ENCODE measurements at regions not wholly inside any gene's neighbourhood (a gene's known extent, or its start where the extent isn't known, plus 50 kb on each side); places are given as distances from the start of the nearest gene placed in this dataset.
A peak's percentile ranks its signal among the peaks of the same experiment; 100 is the strongest.

- DNase-seq: no peak
Observed at GRCh38 chr2:164079258-164079657, 343.4 kb upstream of the FIGN start.

DNA sequence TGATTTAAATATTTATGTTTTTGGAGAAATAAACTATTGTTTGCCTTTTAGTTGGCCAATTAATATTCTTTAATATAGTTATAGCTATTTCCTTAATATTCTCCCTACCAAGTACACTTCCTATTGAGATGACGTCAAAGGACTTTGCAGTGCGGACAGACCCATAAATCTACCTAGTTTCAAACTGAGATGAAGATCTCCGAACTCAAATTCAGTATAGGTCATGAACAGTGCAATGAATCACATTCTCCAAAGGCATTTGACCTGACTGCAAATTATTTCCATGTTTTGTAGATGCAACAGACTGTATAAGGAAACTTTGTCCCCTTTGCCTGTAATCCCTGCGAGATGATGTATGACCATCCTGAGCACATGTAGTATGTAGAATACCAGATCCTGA is 342.6 kb upstream of the FIGN start:
- DNase-seq: no peak

DNA sequence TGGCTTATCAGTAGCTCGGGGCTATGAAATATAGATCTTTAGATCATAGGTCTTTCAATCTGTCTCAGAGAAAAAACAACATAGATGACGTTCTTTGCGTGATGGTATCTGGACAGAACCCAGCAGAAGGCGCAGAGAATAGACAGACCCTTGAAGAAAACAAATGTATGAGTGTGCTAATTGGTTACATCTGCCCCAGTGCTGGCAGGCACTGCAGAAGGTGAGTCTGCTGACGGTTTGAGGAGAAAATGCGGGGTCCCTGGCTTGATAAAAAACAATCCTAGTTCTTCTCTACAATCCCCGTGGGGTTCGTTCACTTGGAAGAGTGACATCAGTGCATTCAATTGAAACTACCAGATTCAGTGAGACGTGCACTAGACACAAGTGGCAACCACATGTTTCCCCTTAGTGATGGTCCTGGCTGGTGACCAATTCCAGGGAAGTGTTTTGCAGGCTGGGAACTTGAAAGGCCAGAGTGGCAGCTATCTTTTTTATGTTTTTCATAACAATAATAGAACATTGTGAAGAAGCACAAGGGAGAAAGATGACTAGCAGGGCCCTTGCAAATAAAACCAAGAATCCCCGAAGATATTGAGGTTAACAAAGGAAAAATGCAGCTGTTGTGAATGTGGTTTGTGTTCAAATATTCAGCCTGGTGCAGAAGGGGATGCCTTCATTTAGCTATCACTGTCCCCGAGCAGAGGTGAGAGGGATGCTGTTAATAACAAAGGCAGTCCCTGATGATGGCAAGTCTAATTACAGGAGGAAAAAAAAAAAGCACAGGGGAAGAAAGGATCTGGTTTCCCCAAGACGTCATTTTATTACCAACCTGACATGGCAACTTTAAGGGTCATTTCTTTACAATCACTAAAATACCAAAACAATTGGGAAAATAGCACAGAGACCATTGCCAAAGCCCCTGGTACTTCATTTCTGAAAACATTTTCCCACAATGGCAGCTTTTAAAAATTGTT is 337.6 kb upstream of the FIGN start:
- no peak for DNase-seq

GRCh38 chr2:164069540-164069939 is 333.7 kb upstream of the FIGN start:
- no peak for DNase-seq

DNA sequence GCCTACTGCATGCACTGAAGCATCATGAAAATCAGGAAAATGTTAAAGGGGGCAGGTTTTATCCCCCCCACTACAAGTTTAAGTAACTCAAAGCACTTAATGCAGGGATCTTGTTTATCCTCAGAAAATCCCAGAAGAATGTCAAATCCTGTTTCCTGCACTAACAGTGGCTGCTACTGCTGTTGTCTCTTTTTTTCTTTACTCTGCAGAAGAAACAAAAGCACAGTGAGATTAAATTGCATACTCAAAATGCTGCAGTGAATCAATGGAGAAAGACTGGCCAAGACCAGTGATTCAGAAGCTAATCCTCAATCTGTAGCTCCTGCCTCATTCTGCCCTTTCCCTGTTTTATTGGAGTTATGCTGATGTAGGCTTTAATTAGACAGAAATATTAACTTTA is 332.3 kb upstream of the FIGN start:
- no peak for DNase-seq

GRCh38 chr2:164066095-164066494 is 330.3 kb upstream of the FIGN start:
- no peak for DNase-seq

- DNase-seq: no peak
Observed at GRCh38 chr2:164065038-164065437, 329.2 kb upstream of the FIGN start.

- DNase-seq: no peak
Observed at GRCh38 chr2:164061129-164061746, 325.4 kb upstream of the FIGN start.

DNA sequence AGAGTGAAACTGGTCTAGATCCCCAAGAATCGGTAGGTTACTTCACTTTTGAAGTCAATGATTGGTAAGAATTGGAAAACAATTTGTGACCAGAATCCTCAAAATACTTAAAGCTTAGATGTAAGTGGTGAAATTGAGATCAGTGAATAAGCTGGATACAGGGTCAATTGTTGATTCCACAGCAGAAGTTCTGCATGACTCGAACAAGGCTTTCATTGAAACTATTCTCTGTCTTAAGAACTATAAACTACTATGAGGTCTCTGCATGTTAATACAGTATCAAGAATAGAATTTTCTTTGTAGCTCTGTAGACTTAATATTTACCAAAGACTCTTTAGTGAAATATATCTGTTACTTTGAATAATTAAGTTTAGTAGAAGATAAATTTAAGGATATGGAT is 324.2 kb upstream of the FIGN start:
- no peak for DNase-seq

- no peak for DNase-seq
Observed at GRCh38 chr2:164055623-164056022, 319.8 kb upstream of the FIGN start.

DNA sequence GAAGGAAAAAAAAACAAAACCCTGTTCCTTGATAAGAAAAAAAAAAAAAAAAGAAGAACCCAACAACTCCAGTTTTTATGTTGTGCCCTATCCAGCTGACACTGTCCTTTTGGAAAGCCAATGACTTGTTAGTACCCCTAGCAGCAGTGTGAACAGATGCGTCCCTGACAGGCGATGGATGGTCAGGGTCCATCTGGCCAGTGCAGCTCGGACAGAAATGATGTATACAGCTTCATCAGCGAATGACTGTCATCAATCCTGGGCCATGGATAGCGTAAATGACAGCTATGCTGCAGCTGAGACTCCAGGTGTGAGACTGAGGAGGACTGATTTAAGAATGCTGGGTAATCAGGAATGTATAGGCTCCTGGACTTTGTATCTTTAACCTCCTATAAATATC is 318.8 kb upstream of the FIGN start:
- DNase-seq: no peak

DNA sequence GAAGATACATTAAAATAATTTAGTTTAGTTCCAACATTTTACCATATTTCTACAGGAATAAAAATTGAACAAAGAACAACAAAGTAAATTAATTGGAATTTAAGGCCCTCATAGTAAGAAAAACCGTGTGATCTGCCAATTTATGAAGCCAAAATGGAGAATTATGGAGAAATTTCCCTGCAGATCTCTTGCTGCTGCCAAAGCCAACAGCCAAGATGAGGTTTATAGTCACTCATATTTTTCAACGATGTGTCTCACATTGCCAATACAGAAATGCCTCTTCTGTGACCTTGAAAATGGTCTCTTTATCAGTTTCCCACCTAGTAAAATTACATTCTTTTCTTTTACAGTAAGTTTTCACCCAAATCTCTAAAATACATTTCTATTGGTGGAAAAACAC is 317.2 kb upstream of the FIGN start:
- no peak for DNase-seq

GRCh38 chr2:164052006-164052405 is 316.2 kb upstream of the FIGN start:
- DNase-seq: no peak

- no peak for DNase-seq
Observed at GRCh38 chr2:164048729-164049128, 312.9 kb upstream of the FIGN start.

GRCh38 chr2:164046040-164046439 is 310.2 kb upstream of the FIGN start:
- DNase-seq: no peak

- peak; percentile 28 for DNase-seq
Observed at GRCh38 chr2:164044622-164045021, 308.8 kb upstream of the FIGN start.

- no peak for DNase-seq
Observed at GRCh38 chr2:164039270-164039669, 303.5 kb upstream of the FIGN start.

DNA sequence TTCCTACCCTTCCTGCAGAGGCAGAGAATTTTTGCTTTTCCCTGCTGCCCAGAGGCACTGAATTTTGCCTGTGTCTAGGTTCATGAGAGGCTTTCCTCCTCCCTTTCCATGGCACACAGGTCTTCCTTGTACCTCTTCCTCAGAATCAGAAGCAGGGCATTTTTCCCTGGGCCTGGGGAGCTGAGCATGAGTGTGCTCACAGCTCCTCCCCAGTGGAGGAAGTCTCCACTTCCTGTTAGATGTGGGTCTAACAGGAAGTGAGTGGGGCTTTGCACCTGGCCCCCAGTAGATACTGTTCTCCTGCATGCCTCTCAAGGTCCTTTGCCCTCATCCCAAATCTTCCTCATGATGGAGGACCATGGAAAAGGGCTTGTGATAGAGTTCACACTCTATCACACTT is 297.2 kb upstream of the FIGN start:
- no peak for DNase-seq

DNA sequence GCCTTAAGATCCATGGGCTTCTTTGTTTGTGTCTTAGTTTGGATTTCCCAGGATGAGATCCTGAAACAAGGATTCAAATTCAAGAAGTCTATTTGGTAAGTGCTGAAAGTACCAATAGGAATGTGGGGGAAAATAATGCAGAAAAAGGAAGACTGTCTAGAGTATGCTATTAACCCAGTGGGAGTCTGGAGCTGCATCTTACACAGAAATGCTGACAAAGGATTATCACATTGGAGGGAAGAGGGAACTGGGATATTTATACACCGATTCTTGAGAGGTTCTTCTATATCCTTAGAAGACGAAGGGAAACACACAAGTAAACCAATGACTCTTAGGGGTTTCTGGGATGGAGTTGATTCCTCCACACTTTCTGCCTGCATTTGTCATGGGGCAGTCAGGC is 294.8 kb upstream of the FIGN start:
- no peak for DNase-seq

GRCh38 chr2:164028814-164029534 is 293.2 kb upstream of the FIGN start:
- no peak for DNase-seq

GRCh38 chr2:164024396-164024795 is 288.6 kb upstream of the FIGN start:
- DNase-seq: no peak

GRCh38 chr2:164023896-164024295 is 288.1 kb upstream of the FIGN start:
- DNase-seq: peak; percentile 32

GRCh38 chr2:164015328-164016123 is 279.7 kb upstream of the FIGN start:
- DNase-seq: peak; percentile 38

Data from right hindlimb (tissue), 1 donor.